Bronchial epithelial cell (primary cell): ENCODE measurements at regions not wholly inside any gene's neighbourhood (a gene's known extent, or its start where the extent isn't known, plus 50 kb on each side); places are given as distances from the start of the nearest gene placed in this dataset.

Experiments used
- DNase-seq: peaks from one replicate; pipeline ENCODE4 v3.0.0-alpha.2; 2010; ENCODE audit warnings: low read depth
- FAIRE-seq: peaks from 2 replicates; lab custom pipeline; 2011; peaks lifted over from hg19 to GRCh38; lab: Jason Lieb, UNC
- H3K27me3 ChIP-seq: 2 replicates; pipeline ENCODE4 v1.5.1; 2011; ENCODE audit warnings: low read length; ENCODE audit not compliant: control insufficient read depth, insufficient read depth
- H3K36me3 ChIP-seq: 2 replicates; pipeline ENCODE4 v1.5.1; 2011; ENCODE audit warnings: low read length; ENCODE audit not compliant: control insufficient read depth, insufficient read depth
- H3K4me3 ChIP-seq: 2 replicates; pipeline ENCODE4 v1.5.1; 2011; ENCODE audit warnings: mild to moderate bottlenecking, low read depth, low read length, control low read depth
- CTCF ChIP-seq: IDR thresholded peaks from 2 replicates; pipeline ENCODE4 v1.5.1; 2011; ENCODE audit warnings: mild to moderate bottlenecking, moderate library complexity, low read length, control low read depth, inconsistent platforms; ENCODE audit not compliant: insufficient read depth, severe bottlenecking

- no peaks in the 10 kb centered on the region for H3K36me3 ChIP-seq
- no peak overlapping the region for H3K4me3 ChIP-seq
- DNase-seq = no peak
- no peaks in the 10 kb centered on the region for H3K27me3 ChIP-seq
- no peak for TF ChIP-seq CTCF
- FAIRE-seq = no peak
Observed at GRCh38 chr4:122278976-122279375, 99.8 kb upstream of the ADAD1 start.

GRCh38 chr4:122279670-122280069 is 99.1 kb upstream of the ADAD1 start:
- no peak for DNase-seq
- TF ChIP-seq CTCF = no peak
- Histone ChIP-seq H3K4me3 (no peak overlapping the region), H3K36me3 (no peaks in the 10 kb centered on the region), H3K27me3 (no peaks in the 10 kb centered on the region)
- no peak for FAIRE-seq

GRCh38 chr4:122285285-122285684 is 93.5 kb upstream of the ADAD1 start:
- no peak for TF ChIP-seq CTCF
- Histone ChIP-seq H3K27me3 (no peaks in the 10 kb centered on the region), H3K4me3 (no peak overlapping the region), H3K36me3 (peaks cover 4% of the 10 kb centered on the region)
- FAIRE-seq (no peak), DNase-seq (peak; percentile 16)

GRCh38 chr4:122293374-122294365 is 85.1 kb upstream of the ADAD1 start:
- DNase-seq = no peak
- peaks cover 9% of the 10 kb centered on the region for H3K36me3 ChIP-seq
- FAIRE-seq = no peak
- TF ChIP-seq CTCF = no peak
- H3K4me3 ChIP-seq = no peak overlapping the region
- H3K27me3 ChIP-seq = no peaks in the 10 kb centered on the region

GRCh38 chr4:122297694-122298093 is 81.1 kb upstream of the ADAD1 start:
- no peak for FAIRE-seq
- no peak for DNase-seq
- no peaks in the 10 kb centered on the region for H3K27me3 ChIP-seq
- no peak overlapping the region for H3K4me3 ChIP-seq
- peaks cover 5% of the 10 kb centered on the region for H3K36me3 ChIP-seq
- TF ChIP-seq CTCF = no peak
